Neural cell (in vitro differentiated cells): ENCODE measurements at regions not wholly inside any gene's neighbourhood (a gene's known extent, or its start where the extent isn't known, plus 50 kb on each side); places are given as distances from the start of the nearest gene placed in this dataset.

ENCODE experiments used
- CTCF ChIP-seq: fragments of 450-650 bp; IDR thresholded peaks from 2 replicates; pipeline ENCODE4 v1.5.1; 2014; ENCODE audit warnings: antibody characterized with exemption, mild to moderate bottlenecking, moderate library complexity; ENCODE audit not compliant: poor library complexity, severe bottlenecking
- EZH2 ChIP-seq: fragments of 200-600, 300-800 bp; shearing (Covaris generic), sonication (generic); IDR thresholded peaks from 2 replicates; pipeline ENCODE4 v1.6.1; 2014; ENCODE audit warnings: antibody characterized with exemption, low read length, borderline replicate concordance, mild to moderate bottlenecking; ENCODE audit not compliant: insufficient read depth, poor library complexity, severe bottlenecking
- MXI1 ChIP-seq: fragments of 450-650 bp; conservative IDR thresholded peaks from 2 replicates; pipeline ENCODE4 v1.6.1; 2014; ENCODE audit warnings: antibody characterized with exemption, mild to moderate bottlenecking; ENCODE audit not compliant: poor library complexity, severe bottlenecking
- RAD21 ChIP-seq: fragments of 450-650 bp; conservative IDR thresholded peaks from 2 replicates; pipeline ENCODE4 v1.6.1; 2014; ENCODE audit warnings: antibody characterized with exemption, mild to moderate bottlenecking, moderate library complexity
- SMC3 ChIP-seq: fragments of 450-650 bp; conservative IDR thresholded peaks from 2 replicates; pipeline ENCODE4 v1.6.1; 2014; ENCODE audit warnings: antibody characterized with exemption, mild to moderate bottlenecking, moderate library complexity; ENCODE audit not compliant: poor library complexity
- TAF1 ChIP-seq: IDR thresholded peaks from 2 replicates; pipeline ENCODE4 v1.6.1; 2012; ENCODE audit warnings: low read depth

GRCh38 chr1:194184425-194184824 lies 998.0 kb upstream of the B3GALT2 start:
- TF ChIP-seq SMC3 (no peak), EZH2 (no peak), TAF1 (no peak), RAD21 (no peak), CTCF (no peak), MXI1 (no peak)
